Stomach (tissue), 4 donors: ENCODE measurements at regions not wholly inside any gene's neighbourhood (a gene's known extent, or its start where the extent isn't known, plus 50 kb on each side); places are given as distances from the start of the nearest gene placed in this dataset.
"Not testable (repeated sequence)": the region's sequence is repeated elsewhere in the genome, so short reads cannot be mapped to it uniquely, and the experiment has no call there.

ENCODE experiments used
- POLR2A ChIP-seq, 4 donors: fragments of 450-650 bp; IDR thresholded peaks; one replicate each; pipeline ENCODE4 v1.6.1; 2016; ENCODE audit warnings: antibody characterized with exemption in 4 of 4, control low read depth in 2 of 4, mild to moderate bottlenecking in 1 of 4, moderate library complexity in 1 of 4
- TF ChIP-seq, protein P1 (sequence below), 7 experiments: fragments of 450-650 bp in 4 of 7; fragments of 200-600 bp in 3 of 7; sonication (generic) in 3 of 7; IDR thresholded peaks; one replicate each; pipeline ENCODE4 v1.5.1; 2016 to 2019; ENCODE audit warnings: antibody characterized with exemption in 7 of 7, control low read depth in 2 of 7, mild to moderate bottlenecking in 1 of 7

DNA sequence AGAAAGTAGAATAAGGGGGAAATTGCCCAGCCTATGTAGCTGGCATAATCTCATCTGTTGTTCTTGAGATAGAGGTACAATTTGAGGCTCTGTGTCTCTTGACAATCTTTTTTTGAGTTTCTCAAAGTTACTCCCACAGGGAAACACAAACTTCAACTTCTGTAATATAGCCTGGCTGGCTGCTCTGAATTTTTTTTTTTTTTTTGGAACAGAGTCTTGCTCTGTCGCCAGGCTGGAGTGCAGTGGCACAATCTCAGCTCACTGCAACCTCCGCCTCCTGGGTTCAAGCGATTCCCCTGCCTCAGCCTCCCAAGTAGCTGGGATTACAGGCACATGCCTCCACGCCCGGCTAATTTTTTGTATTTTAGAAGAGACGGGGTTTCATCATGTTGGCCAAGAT lies 1486.8 kb upstream of the WWC1 start:
- TF ChIP-seq, protein P1, sequence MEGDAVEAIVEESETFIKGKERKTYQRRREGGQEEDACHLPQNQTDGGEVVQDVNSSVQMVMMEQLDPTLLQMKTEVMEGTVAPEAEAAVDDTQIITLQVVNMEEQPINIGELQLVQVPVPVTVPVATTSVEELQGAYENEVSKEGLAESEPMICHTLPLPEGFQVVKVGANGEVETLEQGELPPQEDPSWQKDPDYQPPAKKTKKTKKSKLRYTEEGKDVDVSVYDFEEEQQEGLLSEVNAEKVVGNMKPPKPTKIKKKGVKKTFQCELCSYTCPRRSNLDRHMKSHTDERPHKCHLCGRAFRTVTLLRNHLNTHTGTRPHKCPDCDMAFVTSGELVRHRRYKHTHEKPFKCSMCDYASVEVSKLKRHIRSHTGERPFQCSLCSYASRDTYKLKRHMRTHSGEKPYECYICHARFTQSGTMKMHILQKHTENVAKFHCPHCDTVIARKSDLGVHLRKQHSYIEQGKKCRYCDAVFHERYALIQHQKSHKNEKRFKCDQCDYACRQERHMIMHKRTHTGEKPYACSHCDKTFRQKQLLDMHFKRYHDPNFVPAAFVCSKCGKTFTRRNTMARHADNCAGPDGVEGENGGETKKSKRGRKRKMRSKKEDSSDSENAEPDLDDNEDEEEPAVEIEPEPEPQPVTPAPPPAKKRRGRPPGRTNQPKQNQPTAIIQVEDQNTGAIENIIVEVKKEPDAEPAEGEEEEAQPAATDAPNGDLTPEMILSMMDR (IDR thresholded peaks at IDR 0.05): not testable (repeated sequence)
- not testable (repeated sequence) for TF ChIP-seq POLR2A (IDR thresholded peaks at IDR 0.05)
